ENCODE measurements at regions not wholly inside any gene's neighbourhood (a gene's known extent, or its start where the extent isn't known, plus 50 kb on each side); places are given as distances from the start of the nearest gene placed in this dataset.

GRCh38 chr6:111938710-111939109 lies 65.5 kb upstream of the FYN start:
- H3K27ac ChIP-seq, result no peak overlapping the region
- H3K4me3 ChIP-seq, result no peak overlapping the region
- DNase-seq (ENCODE audit: low spot score in 2 of 2), result no peak
- TF ChIP-seq CTCF (IDR thresholded peaks at IDR 0.05), result no peak
- TF ChIP-seq EP300 (IDR thresholded peaks at IDR 0.05), result no peak
- no peak for TF ChIP-seq POLR2A (IDR thresholded peaks at IDR 0.05)
- no peaks in the 10 kb centered on the region for H3K4me1 ChIP-seq
- H3K9me3 ChIP-seq, result peaks cover 0 to 8% (median 0%) of the 10 kb centered on the region in 4 donors
- no peaks in the 10 kb centered on the region for H3K36me3 ChIP-seq
- no peaks in the 10 kb centered on the region for H3K27me3 ChIP-seq
- 56 to 62% methylated on average over 4 of the region's 4 CpGs for WGBS, 2 donors

GRCh38 chr6:111939902-111940301 lies 66.7 kb upstream of the FYN start:
- no peak for DNase-seq (ENCODE audit: low spot score in 2 of 2)
- no peak overlapping the region for H3K27ac ChIP-seq
- no peaks in the 10 kb centered on the region for H3K4me1 ChIP-seq
- TF ChIP-seq EP300 (IDR thresholded peaks at IDR 0.05) (no peak), POLR2A (IDR thresholded peaks at IDR 0.05) (no peak), CTCF (IDR thresholded peaks at IDR 0.05) (no peak)
- H3K27me3 ChIP-seq, result no peaks in the 10 kb centered on the region
- H3K9me3 ChIP-seq, result peaks cover 0 to 8% (median 0%) of the 10 kb centered on the region in 4 donors
- WGBS, 2 donors, result 49 to 59% methylated on average over 2 of the region's 2 CpGs
- H3K36me3 ChIP-seq, result no peaks in the 10 kb centered on the region
- no peak overlapping the region for H3K4me3 ChIP-seq

- Histone ChIP-seq H3K36me3 (no peaks in the 10 kb centered on the region), H3K4me1 (no peaks in the 10 kb centered on the region), H3K9me3 (peaks cover 0 to 8% (median 0%) of the 10 kb centered on the region in 4 donors), H3K27me3 (no peaks in the 10 kb centered on the region), H3K4me3 (no peak overlapping the region), H3K27ac (no peak overlapping the region)
- DNase-seq (ENCODE audit: low spot score in 2 of 2), result no peak
- TF ChIP-seq POLR2A (IDR thresholded peaks at IDR 0.05) (no peak), CTCF (IDR thresholded peaks at IDR 0.05) (no peak), EP300 (IDR thresholded peaks at IDR 0.05) (no peak)
Measured at GRCh38 chr6:111940801-111941200, 67.5 kb upstream of the FYN start.

GRCh38 chr6:111941686-111942330 lies 68.6 kb upstream of the FYN start:
- 84 to 96% methylated on average over 2 of the region's 2 CpGs for WGBS, 2 donors
- TF ChIP-seq EP300 (IDR thresholded peaks at IDR 0.05) (no peak), POLR2A (IDR thresholded peaks at IDR 0.05) (no peak), CTCF (IDR thresholded peaks at IDR 0.05) (no peak)
- DNase-seq (ENCODE audit: low spot score in 2 of 2), result no peak

GRCh38 chr6:111942561-111942960 lies 69.3 kb upstream of the FYN start:
- Histone ChIP-seq H3K4me3 (no peak overlapping the region), H3K4me1 (no peaks in the 10 kb centered on the region), H3K27me3 (no peaks in the 10 kb centered on the region), H3K27ac (no peak overlapping the region), H3K9me3 (peaks cover 0 to 8% (median 0%) of the 10 kb centered on the region in 4 donors), H3K36me3 (no peaks in the 10 kb centered on the region)
- no peak for DNase-seq (ENCODE audit: low spot score in 2 of 2)
- WGBS, 2 donors, result 86 to 88% methylated on average over 2 of the region's 2 CpGs
- TF ChIP-seq CTCF (IDR thresholded peaks at IDR 0.05), result no peak
- TF ChIP-seq EP300 (IDR thresholded peaks at IDR 0.05), result no peak
- no peak for TF ChIP-seq POLR2A (IDR thresholded peaks at IDR 0.05)

More at GRCh38 chr6:111941686-111942330, 68.6 kb upstream of the FYN start:
- no peaks in the 10 kb centered on the region for H3K36me3 ChIP-seq
- H3K27ac ChIP-seq, result no peak overlapping the region
- no peaks in the 10 kb centered on the region for H3K4me1 ChIP-seq
- H3K9me3 ChIP-seq, result peaks cover 0 to 8% (median 0%) of the 10 kb centered on the region in 4 donors
- H3K27me3 ChIP-seq, result no peaks in the 10 kb centered on the region
- H3K4me3 ChIP-seq, result no peak overlapping the region

Measured in tibial nerve (tissue), 4 donors.